Activated CD4-positive, alpha-beta T cell treated with anti-CD3 and anti-CD28 coated beads, Interleukin-10, Interleukin-2, amounts not matched to agents 100 ng/mL and 50 ng/mL, durations not matched to agents 16 hours and 8 hours (primary cell): ENCODE measurements at regions not wholly inside any gene's neighbourhood (a gene's known extent, or its start where the extent isn't known, plus 50 kb on each side); places are given as distances from the start of the nearest gene placed in this dataset.

Source experiments
- DNase-seq: peaks from one replicate; pipeline ENCODE4 v3.0.0-alpha.2; 2020

GRCh38 chr6:167643223-167643622 is 183.5 kb upstream of the AFDN start:
- DNase-seq = no peak

GRCh38 chr6:167643716-167644115 is 183.0 kb upstream of the AFDN start:
- DNase-seq = no peak

GRCh38 chr6:167644412-167645132 is 182.1 kb upstream of the AFDN start:
- DNase-seq = no peak

GRCh38 chr6:167645368-167645767 is 181.3 kb upstream of the AFDN start:
- DNase-seq = no peak

GRCh38 chr6:167647306-167647705 is 179.4 kb upstream of the AFDN start:
- peak; percentile 19 for DNase-seq

GRCh38 chr6:167647737-167648470 is 178.8 kb upstream of the AFDN start:
- no peak for DNase-seq

- no peak for DNase-seq
These were observed 178.0 kb upstream of the AFDN start for GRCh38 chr6:167648501-167649278.

GRCh38 chr6:167649476-167649875 is 177.2 kb upstream of the AFDN start:
- DNase-seq = no peak

GRCh38 chr6:167650730-167651317 is 175.9 kb upstream of the AFDN start:
- no peak for DNase-seq

GRCh38 chr6:167651318-167652041 is 175.2 kb upstream of the AFDN start:
- no peak for DNase-seq

GRCh38 chr6:167652042-167652700 is 174.5 kb upstream of the AFDN start:
- no peak for DNase-seq

- no peak for DNase-seq
These were observed 174.0 kb upstream of the AFDN start for GRCh38 chr6:167652701-167653095.

GRCh38 chr6:167653561-167653960 is 173.2 kb upstream of the AFDN start:
- no peak for DNase-seq

- DNase-seq = no peak
These were observed 172.3 kb upstream of the AFDN start for GRCh38 chr6:167654389-167654788.

GRCh38 chr6:167655174-167655821 is 171.4 kb upstream of the AFDN start:
- DNase-seq = no peak

- no peak for DNase-seq
These were observed 168.6 kb upstream of the AFDN start for GRCh38 chr6:167658106-167658505.

- DNase-seq = no peak
These were observed 167.7 kb upstream of the AFDN start for GRCh38 chr6:167659046-167659445.

- no peak for DNase-seq
These were observed 166.3 kb upstream of the AFDN start for GRCh38 chr6:167660424-167660823.

GRCh38 chr6:167660944-167661551 is 165.7 kb upstream of the AFDN start:
- no peak for DNase-seq

- no peak for DNase-seq
These were observed 165.1 kb upstream of the AFDN start for GRCh38 chr6:167661552-167662044.
